B cell (primary cell): ENCODE measurements at regions not wholly inside any gene's neighbourhood (a gene's known extent, or its start where the extent isn't known, plus 50 kb on each side); places are given as distances from the start of the nearest gene placed in this dataset.

Experiments used
- ATAC-seq: fragments of 200-7000 bp; cut with Tn5 transposase; one replicate; pipeline ENCODE4 v1.10.0; 2021; ENCODE audit warnings: low read depth, mild to moderate bottlenecking, moderate number of reproducible peaks, moderate library complexity
- CTCF ChIA-PET: fragments of 350-600 bp; sonication (Branson Sonifier 250); formaldehyde crosslinking; loops from one replicate; lab custom pipeline; 2021; ENCODE audit warnings: antibody characterized with exemption, inconsistent platforms; lab: Charles Lee
- POLR2A ChIA-PET: fragments of 350-600 bp; sonication (Branson Sonifier 250); formaldehyde crosslinking; loops from one replicate; lab custom pipeline; 2021; ENCODE audit warnings: antibody characterized with exemption; lab: Charles Lee
- DNase-seq: peaks from one replicate; pipeline ENCODE4 v3.0.0; 2013
- H2AFZ ChIP-seq: 2 replicates; pipeline ENCODE4 v1.6.1; 2012; ENCODE audit warnings: mild to moderate bottlenecking, low read depth, low read length; ENCODE audit not compliant: insufficient read depth, poor library complexity, severe bottlenecking
- H3K27ac ChIP-seq, 2 donors: 1 replicate in 1 of 2; 2 replicates in 1 of 2; pipeline ENCODE4 v1.5.1; 2012 to 2013; ENCODE audit warnings: low read length in 2 of 2, mild to moderate bottlenecking in 2 of 2, moderate library complexity in 1 of 2
- H3K27me3 ChIP-seq, 4 experiments: fragments of 200-600 bp in 1 of 4; sonication (generic) in 1 of 4; replicated peaks in 1 of 4; 1 replicate in 2 of 4; 2 replicates in 2 of 4; pipeline versions ENCODE4 v1.6.1 to v1.7.0; 2013 to 2016; ENCODE audit warnings: low read length in 3 of 4, mild to moderate bottlenecking in 2 of 4, mixed read lengths in 1 of 4, moderate library complexity in 1 of 4; ENCODE audit not compliant: insufficient read depth in 4 of 4, control insufficient read depth in 3 of 4; ENCODE audit errors: control extremely low read depth in 1 of 4
- H3K36me3 ChIP-seq, 2 experiments: replicated peaks in 1 of 2; 1 replicate in 1 of 2; 2 replicates in 1 of 2; pipeline versions ENCODE4 v1.6.1 to v1.7.1; 2013; ENCODE audit warnings: low read length in 1 of 2; ENCODE audit not compliant: insufficient read depth in 2 of 2, control insufficient read depth in 1 of 2; ENCODE audit errors: control extremely low read depth in 1 of 2, extremely low read depth in 1 of 2
- H3K4me1 ChIP-seq, 2 donors: fragments of 200-600 bp in 1 of 2; sonication (generic) in 1 of 2; 1 replicate in 1 of 2; 2 replicates in 1 of 2; pipeline versions ENCODE4 v1.5.1 to v1.6.1; 2013 to 2017; ENCODE audit warnings: low read length in 2 of 2; ENCODE audit not compliant: control insufficient read depth in 2 of 2, insufficient read depth in 2 of 2
- H3K4me2 ChIP-seq: replicated peaks from 2 replicates; pipeline ENCODE3; 2012; ENCODE audit warnings: mild to moderate bottlenecking, low read depth, low read length; ENCODE audit not compliant: poor library complexity, severe bottlenecking
- H3K4me3 ChIP-seq, 5 experiments: fragments of 200-600 bp in 1 of 5; sonication (generic) in 1 of 5; 1 replicate in 3 of 5; 2 replicates in 2 of 5; pipeline versions ENCODE4 v1.5.1 to v1.7.0; 2011 to 2016; ENCODE audit warnings: low read length in 4 of 5, mild to moderate bottlenecking in 4 of 5, low read depth in 2 of 5, control low read depth in 1 of 5, moderate library complexity in 1 of 5; ENCODE audit not compliant: insufficient read depth in 1 of 5; ENCODE audit errors: control extremely low read depth in 1 of 5, extremely low read depth in 1 of 5
- H3K79me2 ChIP-seq: fragments of 200-600 bp; sonication (generic); one replicate; pipeline ENCODE4 v1.6.0; 2016; ENCODE audit warnings: low read length; ENCODE audit not compliant: control insufficient read depth, insufficient read depth
- H3K9ac ChIP-seq: fragments of 200-600 bp; sonication (generic); 2 replicates; pipeline ENCODE4 v1.6.1; 2017; ENCODE audit warnings: mild to moderate bottlenecking, low read length, moderate library complexity
- H3K9me3 ChIP-seq, 3 donors: one replicate each; pipeline versions ENCODE4 v1.6.1 to v1.7.1; 2013; ENCODE audit warnings: low read length in 2 of 3; ENCODE audit not compliant: control insufficient read depth in 2 of 3, insufficient read depth in 1 of 3; ENCODE audit errors: control extremely low read depth in 1 of 3
- H4K20me1 ChIP-seq: 2 replicates; pipeline ENCODE4 v1.6.0; 2012; ENCODE audit warnings: mild to moderate bottlenecking, low read length; ENCODE audit not compliant: insufficient read depth, control insufficient read depth, poor library complexity, severe bottlenecking
- H3K27ac Mint-ChIP-seq: one replicate; pipeline ENCODE4 v1.8.0; 2021; ENCODE audit warnings: mixed read lengths
- H3K27me3 Mint-ChIP-seq: one replicate; pipeline ENCODE4 v1.8.0; 2021; ENCODE audit warnings: mixed read lengths
- H3K4me1 Mint-ChIP-seq: one replicate; pipeline ENCODE4 v1.8.0; 2021; ENCODE audit warnings: mixed read lengths
- H3K4me3 Mint-ChIP-seq: one replicate; pipeline ENCODE4 v1.8.0; 2021; ENCODE audit warnings: mixed read lengths
- H3K9me3 Mint-ChIP-seq: one replicate; pipeline ENCODE4 v1.8.0; 2022; ENCODE audit warnings: mixed read lengths; ENCODE audit not compliant: insufficient read depth
- CTCF ChIP-seq: fragments of 200-600 bp; IDR thresholded peaks from one replicate; pipeline ENCODE4 v1.8.0; 2022; ENCODE audit warnings: antibody characterized with exemption, mild to moderate bottlenecking
- EZH2 ChIP-seq: IDR thresholded peaks from 2 replicates; pipeline ENCODE4 v1.6.1; 2012; ENCODE audit warnings: borderline replicate concordance, low read depth, mild to moderate bottlenecking, moderate library complexity, low read length; ENCODE audit not compliant: insufficient read depth, poor library complexity, severe bottlenecking
- WGBS: methylation state at CpG from one replicate; pipeline ENCODE4 v1.1.5; 2013; ENCODE audit warnings: missing lambda C conversion rate; ENCODE audit not compliant: insufficient coverage; 5-methylcytosine and 5-hydroxymethylcytosine counted together
- intact Hi-C: fragments of 100-400 bp; cut with micrococcal nuclease; formaldehyde crosslinking; loops from one replicate; pipeline ENCODE4 v1.10.0; 2022

DNA sequence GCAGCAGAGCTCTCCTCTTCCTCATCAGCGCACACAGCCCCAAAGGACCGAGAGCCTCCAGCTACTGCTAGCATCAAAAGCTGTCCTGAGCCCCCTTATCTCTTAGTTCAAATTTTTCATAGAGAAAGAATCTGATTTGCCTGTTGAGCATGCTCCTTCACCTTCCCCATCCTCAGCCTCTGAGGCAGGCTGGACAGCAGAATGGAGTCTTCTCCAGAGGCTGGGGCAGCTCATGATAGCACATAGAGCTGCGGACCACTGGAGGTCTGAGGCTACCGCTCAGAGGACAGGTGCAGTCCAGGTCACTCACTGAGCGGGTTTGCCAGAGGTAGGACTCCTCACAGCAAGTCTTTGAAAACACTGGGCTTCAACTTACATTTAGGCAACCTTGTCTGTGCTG is 72.8 kb upstream of the GRB10 start:
- 89% methylated on average over 4 of the region's 5 CpGs for WGBS
- Histone ChIP-seq H3K9ac (no peak overlapping the region), H3K4me1 (no peaks in the 10 kb centered on the region), H3K27me3 (no peaks in the 10 kb centered on the region), H3K9me3 (peaks cover 0 to 10% (median 0%) of the 10 kb centered on the region in 3 donors), H3K4me3 (no peak overlapping the region), H3K27ac (no peak overlapping the region), H3K79me2 (no peaks in the 10 kb centered on the region), H4K20me1 (no peaks in the 10 kb centered on the region), H3K36me3 (no peaks in the 10 kb centered on the region), H3K4me2 (no peak overlapping the region), H2AFZ (no peak overlapping the region)
- CTCF ChIA-PET: no interaction called here
- intact Hi-C loops: no loop called here
- ATAC-seq (no peak), DNase-seq (no peak)
- H3K27ac Mint-ChIP-seq: no peak overlapping the region
- POLR2A ChIA-PET: no interaction called here
- H3K9me3 Mint-ChIP-seq: no peaks in the 10 kb centered on the region
- TF ChIP-seq EZH2 (no peak), CTCF (no peak)
- peaks cover 5% of the 10 kb centered on the region for H3K27me3 Mint-ChIP-seq
- no peaks in the 10 kb centered on the region for H3K4me1 Mint-ChIP-seq
- H3K4me3 Mint-ChIP-seq: no peak overlapping the region

- no peak overlapping the region for H3K27ac Mint-ChIP-seq
- no peaks in the 10 kb centered on the region for H3K4me1 Mint-ChIP-seq
- no peak overlapping the region for H3K27ac ChIP-seq
- H3K4me3 Mint-ChIP-seq: no peak overlapping the region
- no peaks in the 10 kb centered on the region for H3K36me3 ChIP-seq
- H3K27me3 ChIP-seq: no peaks in the 10 kb centered on the region
- no peaks in the 10 kb centered on the region for H4K20me1 ChIP-seq
- H3K4me2 ChIP-seq: no peak overlapping the region
- peaks cover 0 to 10% (median 0%) of the 10 kb centered on the region in 3 donors for H3K9me3 ChIP-seq
- H3K79me2 ChIP-seq: no peaks in the 10 kb centered on the region
- peaks cover 5% of the 10 kb centered on the region for H3K27me3 Mint-ChIP-seq
- H3K4me3 ChIP-seq: no peak overlapping the region
- ChIA-PET POLR2A (no interaction called here), CTCF (no interaction called here)
- H3K9me3 Mint-ChIP-seq: peaks cover 2% of the 10 kb centered on the region
- 63% methylated on average over 1 of the region's 3 CpGs for WGBS
- no peak overlapping the region for H3K9ac ChIP-seq
- intact Hi-C loops: no loop called here
- DNase-seq: no peak
- ATAC-seq: no peak
- no peaks in the 10 kb centered on the region for H3K4me1 ChIP-seq
- TF ChIP-seq EZH2 (no peak), CTCF (no peak)
- H2AFZ ChIP-seq: no peak overlapping the region
Measured at GRCh38 chr7:50854831-50855230, 72.1 kb upstream of the GRB10 start.
